ENCODE measurements at regions not wholly inside any gene's neighbourhood (a gene's known extent, or its start where the extent isn't known, plus 50 kb on each side); places are given as distances from the start of the nearest gene placed in this dataset.

DNA sequence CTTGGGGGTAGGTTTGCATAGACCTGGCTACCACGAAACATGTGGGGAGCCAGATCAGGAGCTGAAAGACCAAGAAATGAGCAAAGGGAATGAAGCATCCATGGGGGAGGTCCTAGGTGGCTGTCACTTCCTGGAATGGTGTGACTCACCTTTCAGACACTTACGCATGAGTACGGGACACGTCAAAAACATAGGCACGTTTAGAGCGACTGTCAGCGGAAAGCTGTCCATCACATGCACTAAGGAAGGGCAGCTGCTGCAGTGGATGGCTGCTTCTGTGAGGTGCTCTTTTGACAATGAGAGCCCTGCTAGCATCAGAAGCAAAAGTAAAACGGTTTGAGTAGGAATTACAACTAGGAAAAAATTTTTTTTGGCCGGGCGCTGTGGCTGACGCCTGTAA lies 244.6 kb upstream of the CCDC54 start:
- peaks cover 9% of the 10 kb centered on the region for H3K4me1 ChIP-seq
- H3K4me1 Mint-ChIP-seq: no peaks in the 10 kb centered on the region
- H3K27ac ChIP-seq: no peak overlapping the region
- H3K36me3 ChIP-seq: no peaks in the 10 kb centered on the region
- TF ChIP-seq EZH2phosphoT487 (IDR thresholded peaks at IDR 0.05) (no peak), EZH2 (IDR thresholded peaks at IDR 0.05) (no peak)
- TF ChIP-seq, protein P1, sequence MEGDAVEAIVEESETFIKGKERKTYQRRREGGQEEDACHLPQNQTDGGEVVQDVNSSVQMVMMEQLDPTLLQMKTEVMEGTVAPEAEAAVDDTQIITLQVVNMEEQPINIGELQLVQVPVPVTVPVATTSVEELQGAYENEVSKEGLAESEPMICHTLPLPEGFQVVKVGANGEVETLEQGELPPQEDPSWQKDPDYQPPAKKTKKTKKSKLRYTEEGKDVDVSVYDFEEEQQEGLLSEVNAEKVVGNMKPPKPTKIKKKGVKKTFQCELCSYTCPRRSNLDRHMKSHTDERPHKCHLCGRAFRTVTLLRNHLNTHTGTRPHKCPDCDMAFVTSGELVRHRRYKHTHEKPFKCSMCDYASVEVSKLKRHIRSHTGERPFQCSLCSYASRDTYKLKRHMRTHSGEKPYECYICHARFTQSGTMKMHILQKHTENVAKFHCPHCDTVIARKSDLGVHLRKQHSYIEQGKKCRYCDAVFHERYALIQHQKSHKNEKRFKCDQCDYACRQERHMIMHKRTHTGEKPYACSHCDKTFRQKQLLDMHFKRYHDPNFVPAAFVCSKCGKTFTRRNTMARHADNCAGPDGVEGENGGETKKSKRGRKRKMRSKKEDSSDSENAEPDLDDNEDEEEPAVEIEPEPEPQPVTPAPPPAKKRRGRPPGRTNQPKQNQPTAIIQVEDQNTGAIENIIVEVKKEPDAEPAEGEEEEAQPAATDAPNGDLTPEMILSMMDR (IDR thresholded peaks at IDR 0.05): no peak
- no peak overlapping the region for H3K9ac ChIP-seq
- no peaks in the 10 kb centered on the region for H3K9me3 Mint-ChIP-seq
- no peak overlapping the region for H3K27ac Mint-ChIP-seq
- no peak overlapping the region for H2AFZ ChIP-seq (replicated peaks)
- H3F3A ChIP-seq (ENCODE audit: low read depth): no peaks in the 10 kb centered on the region
- DNase-seq (ENCODE audit: low spot score): no peak
- H4K20me1 ChIP-seq (ENCODE audit: low read depth): no peaks in the 10 kb centered on the region
- H3K27me3 Mint-ChIP-seq (ENCODE audit: insufficient read depth, low read depth): peaks cover 12% of the 10 kb centered on the region
- H3K4me2 ChIP-seq: no peak overlapping the region
- no peak overlapping the region for H3K4me3 ChIP-seq
- H3K4me3 Mint-ChIP-seq: no peak overlapping the region
- no peaks in the 10 kb centered on the region for H3K27me3 ChIP-seq
- no peaks in the 10 kb centered on the region for H3K36me3 Mint-ChIP-seq
- H3K79me2 ChIP-seq (ENCODE audit: low read depth): no peaks in the 10 kb centered on the region
- no peaks in the 10 kb centered on the region for H3K9me3 ChIP-seq (ENCODE audit: low read depth)

DNA sequence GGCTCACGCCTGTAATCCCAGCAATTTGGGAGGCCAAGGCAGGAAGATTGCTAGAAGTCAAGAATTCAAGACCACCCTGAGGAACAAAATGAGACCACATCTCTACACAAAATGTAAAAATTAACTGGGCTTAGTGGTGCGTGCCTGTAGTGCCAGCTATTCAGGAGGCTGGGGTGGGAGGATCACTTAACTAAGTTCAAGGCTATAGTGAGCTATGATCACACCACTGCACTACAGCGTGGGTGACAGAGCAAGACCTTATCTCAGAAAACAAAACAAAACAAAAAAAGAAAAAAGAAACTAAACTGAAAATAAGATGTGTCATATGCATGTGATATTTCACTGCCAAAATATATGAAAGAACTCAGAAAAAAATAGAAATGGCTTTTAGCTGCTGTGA lies 243.3 kb upstream of the CCDC54 start:
- Mint-ChIP-seq H3K27ac (no peak overlapping the region), H3K9me3 (no peaks in the 10 kb centered on the region)
- no peak overlapping the region for H2AFZ ChIP-seq (replicated peaks)

DNA sequence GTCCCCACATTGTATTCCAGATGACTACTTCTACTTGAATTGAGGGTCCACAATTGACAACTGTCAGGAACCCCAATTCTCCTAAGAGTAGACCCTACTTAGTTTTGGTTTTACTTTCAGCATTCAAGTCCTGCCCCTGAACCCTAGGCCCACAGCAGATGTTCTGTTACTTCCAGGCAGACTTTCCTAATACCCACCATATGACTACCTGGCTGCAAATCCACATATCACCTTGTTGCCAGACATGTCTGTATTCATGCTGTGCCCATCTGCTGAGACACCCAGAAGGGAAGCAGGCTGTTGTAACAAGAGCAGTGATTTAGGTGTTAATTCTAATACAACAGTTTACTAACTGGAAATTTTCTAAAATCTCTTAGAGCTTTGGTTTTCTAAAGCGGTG lies 235.1 kb upstream of the CCDC54 start:
- Mint-ChIP-seq H3K27ac (no peak overlapping the region), H3K4me3 (no peak overlapping the region), H3K36me3 (no peaks in the 10 kb centered on the region), H3K9me3 (peaks cover 4% of the 10 kb centered on the region), H3K4me1 (peaks cover 9% of the 10 kb centered on the region), H3K27me3 (ENCODE audit: insufficient read depth, low read depth) (peaks cover 2% of the 10 kb centered on the region)
- Histone ChIP-seq H3K4me2 (peak overlapping the region; percentile 37), H3K27ac (peak overlapping the region; percentile 95), H3K9ac (no peak overlapping the region), H3K36me3 (no peaks in the 10 kb centered on the region), H3K4me1 (peaks cover 19% of the 10 kb centered on the region), H3K9me3 (ENCODE audit: low read depth) (no peaks in the 10 kb centered on the region), H3K4me3 (no peak overlapping the region), H2AFZ (replicated peaks) (no peak overlapping the region), H3K79me2 (ENCODE audit: low read depth) (no peaks in the 10 kb centered on the region), H3F3A (ENCODE audit: low read depth) (peaks cover 25% of the 10 kb centered on the region), H4K20me1 (ENCODE audit: low read depth) (no peaks in the 10 kb centered on the region), H3K27me3 (no peaks in the 10 kb centered on the region)
- no peak for TF ChIP-seq EZH2phosphoT487 (IDR thresholded peaks at IDR 0.05)
- TF ChIP-seq EZH2 (IDR thresholded peaks at IDR 0.05): no peak
- TF ChIP-seq, protein P1 (IDR thresholded peaks at IDR 0.05): no peak
- no peak for DNase-seq (ENCODE audit: low spot score)

More for the DNA sequence above, 243.3 kb upstream of the CCDC54 start:
- no peak for TF ChIP-seq EZH2phosphoT487 (IDR thresholded peaks at IDR 0.05)
- no peak for TF ChIP-seq EZH2 (IDR thresholded peaks at IDR 0.05)
- TF ChIP-seq, protein P1 (IDR thresholded peaks at IDR 0.05): no peak
- peaks cover 12% of the 10 kb centered on the region for H3K27me3 Mint-ChIP-seq (ENCODE audit: insufficient read depth, low read depth)
- no peaks in the 10 kb centered on the region for H3K36me3 Mint-ChIP-seq
- Histone ChIP-seq H3K4me2 (no peak overlapping the region), H3K79me2 (ENCODE audit: low read depth) (no peaks in the 10 kb centered on the region), H3K36me3 (no peaks in the 10 kb centered on the region), H3K4me3 (no peak overlapping the region), H3K27me3 (no peaks in the 10 kb centered on the region), H3K4me1 (peaks cover 9% of the 10 kb centered on the region), H4K20me1 (ENCODE audit: low read depth) (no peaks in the 10 kb centered on the region), H3K9me3 (ENCODE audit: low read depth) (no peaks in the 10 kb centered on the region), H3K9ac (no peak overlapping the region), H3K27ac (peak overlapping the region; percentile 8), H3F3A (ENCODE audit: low read depth) (no peaks in the 10 kb centered on the region)
- no peak for DNase-seq (ENCODE audit: low spot score)
- no peak overlapping the region for H3K4me3 Mint-ChIP-seq
- no peaks in the 10 kb centered on the region for H3K4me1 Mint-ChIP-seq

Measured in neural progenitor cell (in vitro differentiated cells).